K562 (cell line): ENCODE measurements at regions not wholly inside any gene's neighbourhood (a gene's known extent, or its start where the extent isn't known, plus 50 kb on each side); places are given as distances from the start of the nearest gene placed in this dataset.

Experiments
- BRCA1 ChIP-seq, 2 experiments: fragments of 450-650 bp in 1 of 2; sonication (generic) in 1 of 2; formaldehyde crosslinking in 1 of 2; IDR thresholded peaks; 2 replicates each; pipeline versions ENCODE4 v1.5.0 to v1.6.1; 2017 to 2020; ENCODE audit warnings: mild to moderate bottlenecking in 1 of 2, missing genetic modification reagents in 1 of 2
- CTCF ChIP-seq, 3 experiments: IDR thresholded peaks in 2 of 3; conservative IDR thresholded peaks in 1 of 3; 2 replicates each; pipeline ENCODE4 v1.5.1; 2011 to 2012; ENCODE audit warnings: low read length in 3 of 3, mild to moderate bottlenecking in 3 of 3, control low read depth in 2 of 3, improper control_type of control experiment in 1 of 3, inconsistent platforms in 1 of 3, low read depth in 1 of 3, mixed read lengths in 1 of 3, moderate library complexity in 1 of 3; ENCODE audit not compliant: insufficient read depth in 2 of 3
- ELK1 ChIP-seq: sonication (generic); formaldehyde crosslinking; IDR thresholded peaks from 2 replicates; pipeline ENCODE4 v1.8.1; 2022; ENCODE audit warnings: missing genetic modification reagents
- EZH2 ChIP-seq: IDR thresholded peaks from 2 replicates; pipeline ENCODE4 v1.6.1; 2012; ENCODE audit warnings: low read depth, mild to moderate bottlenecking, inconsistent platforms, low read length, borderline replicate concordance
- GTF2B ChIP-seq: IDR thresholded peaks from 2 replicates; pipeline ENCODE4 v1.6.1; 2011; ENCODE audit not compliant: insufficient read length; ENCODE audit errors: extremely low read depth
- KDM1A ChIP-seq, 2 experiments: fragments of 450-650 bp; IDR thresholded peaks; 2 replicates each; pipeline ENCODE4 v1.6.1; 2016; ENCODE audit warnings: mild to moderate bottlenecking in 2 of 2
- MCM3 ChIP-seq: fragments of 450-650 bp; IDR thresholded peaks from 2 replicates; pipeline ENCODE4 v1.6.1; 2016
- NR2C1 ChIP-seq, 2 experiments: fragments of 450-650 bp; IDR thresholded peaks; 2 replicates each; pipeline ENCODE4 v1.6.1; 2017; ENCODE audit warnings: mild to moderate bottlenecking in 2 of 2, antibody characterized with exemption in 1 of 2, inconsistent platforms in 1 of 2, missing compliant biosample characterization in 1 of 2, missing genetic modification characterization in 1 of 2
- POLR2A ChIP-seq: fragments of 450-650 bp; conservative IDR thresholded peaks from 2 replicates; pipeline ENCODE4 v1.6.1; 2016
- RFX5 ChIP-seq: IDR thresholded peaks from 2 replicates; pipeline ENCODE4 v1.6.1; 2011; ENCODE audit warnings: low read depth, mild to moderate bottlenecking, improper control_type of control experiment, low read length
- SP1 ChIP-seq: sonication (generic); formaldehyde crosslinking; IDR thresholded peaks from 2 replicates; pipeline ENCODE4 v1.8.1; 2022; ENCODE audit warnings: mild to moderate bottlenecking, missing genetic modification reagents
- SREBF2 ChIP-seq: sonication (generic); formaldehyde crosslinking; IDR thresholded peaks from 2 replicates; pipeline ENCODE4 v1.4.0; 2020; ENCODE audit warnings: mild to moderate bottlenecking, missing genetic modification reagents

GRCh38 chr14:82755476-82755875 is 1221.8 kb upstream of the SEL1L start:
- TF ChIP-seq RFX5, result no peak
- no peak for TF ChIP-seq NR2C1 (IDR thresholded peaks at IDR 0.05)
- no peak for TF ChIP-seq NR2C1 (tag; IDR thresholded peaks at IDR 0.05)
- no peak for TF ChIP-seq EZH2
- TF ChIP-seq ELK1 (CRISPR knock-in tag), result no peak
- TF ChIP-seq CTCF (IDR thresholded peaks at IDR 0.05 in 2 of 3, conservative IDR thresholded peaks at IDR 0.05 in 1 of 3; ENCODE audit: insufficient read depth in 2 of 3, low read depth in 1 of 3, low read length in 3 of 3), result no peak
- TF ChIP-seq MCM3, result no peak
- no peak for TF ChIP-seq SP1 (CRISPR knock-in tag)
- TF ChIP-seq POLR2A, result no peak
- no peak for TF ChIP-seq SREBF2 (CRISPR knock-in tag)
- no peak for TF ChIP-seq GTF2B
- TF ChIP-seq KDM1A (IDR thresholded peaks at IDR 0.05), result no peak
- no peak for TF ChIP-seq BRCA1 (IDR thresholded peaks at IDR 0.05)
- no peak for TF ChIP-seq BRCA1 (CRISPR knock-in tag; IDR thresholded peaks at IDR 0.05)
